H9 (cell line): ENCODE measurements at regions not wholly inside any gene's neighbourhood (a gene's known extent, or its start where the extent isn't known, plus 50 kb on each side); places are given as distances from the start of the nearest gene placed in this dataset.
"Not testable (repeated sequence)": the region's sequence is repeated elsewhere in the genome, so short reads cannot be mapped to it uniquely, and the experiment has no call there.

Source experiments
- DNase-seq: peaks from one replicate; pipeline ENCODE4 v3.0.0-alpha.2; 2017
- H2AFZ ChIP-seq: one replicate; pipeline ENCODE4 v1.6.1; 2013; ENCODE audit warnings: mild to moderate bottlenecking, low read length, control low read depth, moderate library complexity
- H2AK5ac ChIP-seq: 2 replicates; pipeline ENCODE4 v1.6.1; 2013; ENCODE audit warnings: low read length, control low read depth, mixed read lengths; ENCODE audit not compliant: insufficient read length
- H2BK120ac ChIP-seq: one replicate; pipeline ENCODE4 v1.6.1; 2013; ENCODE audit warnings: low read depth, mild to moderate bottlenecking, low read length, control low read depth, inconsistent platforms; ENCODE audit not compliant: poor library complexity, severe bottlenecking
- H2BK12ac ChIP-seq: 2 replicates; pipeline ENCODE4 v1.6.1; 2013; ENCODE audit warnings: low read length, control low read depth, mixed read lengths, low read depth; ENCODE audit not compliant: insufficient read length
- H2BK15ac ChIP-seq: 2 replicates; pipeline ENCODE4 v1.6.1; 2013; ENCODE audit warnings: low read depth, low read length, control low read depth
- H2BK20ac ChIP-seq: one replicate; pipeline ENCODE4 v1.6.1; 2013; ENCODE audit warnings: low read depth, mild to moderate bottlenecking, low read length, control low read depth, inconsistent platforms; ENCODE audit not compliant: poor library complexity, severe bottlenecking
- H2BK5ac ChIP-seq: 2 replicates; pipeline ENCODE4 v1.6.1; 2013; ENCODE audit warnings: low read length, control low read depth, mixed read lengths; ENCODE audit not compliant: insufficient read length
- H3K14ac ChIP-seq: 2 replicates; pipeline ENCODE4 v1.6.1; 2013; ENCODE audit warnings: low read length, control low read depth; ENCODE audit not compliant: insufficient read depth
- H3K18ac ChIP-seq: 2 replicates; pipeline ENCODE4 v1.6.1; 2013; ENCODE audit warnings: low read depth, mild to moderate bottlenecking, mixed read lengths, low read length, control low read depth; ENCODE audit not compliant: insufficient read length
- H3K23ac ChIP-seq: 2 replicates; pipeline ENCODE4 v1.6.1; 2013; ENCODE audit warnings: low read length, control low read depth, mixed read lengths, low read depth; ENCODE audit not compliant: insufficient read length
- H3K23me2 ChIP-seq: 2 replicates; pipeline ENCODE4 v1.6.1; 2013; ENCODE audit warnings: low read depth, mild to moderate bottlenecking, mixed read lengths, low read length, control low read depth; ENCODE audit not compliant: insufficient read length, poor library complexity, severe bottlenecking
- H3K27ac ChIP-seq: 2 replicates; pipeline ENCODE4 v1.5.1; 2013; ENCODE audit warnings: low read length, control low read depth, mixed read lengths, low read depth; ENCODE audit not compliant: insufficient read length
- H3K27me3 ChIP-seq: 2 replicates; pipeline ENCODE4 v1.6.1; 2013; ENCODE audit warnings: low read length, control low read depth, inconsistent platforms; ENCODE audit not compliant: insufficient read depth
- H3K4ac ChIP-seq: 2 replicates; pipeline ENCODE4 v1.6.1; 2013; ENCODE audit warnings: low read depth, mild to moderate bottlenecking, control low read depth, inconsistent platforms, low read length, moderate library complexity
- H3K4me1 ChIP-seq: 2 replicates; pipeline ENCODE4 v1.6.1; 2013; ENCODE audit warnings: low read length, control low read depth, inconsistent platforms; ENCODE audit not compliant: insufficient read depth
- H3K4me2 ChIP-seq: 2 replicates; pipeline ENCODE4 v1.6.1; 2013; ENCODE audit warnings: low read length, control low read depth, mixed read lengths; ENCODE audit not compliant: insufficient read length, insufficient read depth
- H3K56ac ChIP-seq: 2 replicates; pipeline ENCODE4 v1.6.1; 2013; ENCODE audit warnings: low read depth, mild to moderate bottlenecking, mixed read lengths, low read length, control low read depth; ENCODE audit not compliant: insufficient read length
- H3K79me1 ChIP-seq: 2 replicates; pipeline ENCODE4 v1.6.1; 2013; ENCODE audit warnings: low read depth, mild to moderate bottlenecking, moderate library complexity, low read length, control low read depth, inconsistent platforms; ENCODE audit not compliant: insufficient read depth, poor library complexity, severe bottlenecking
- H3K79me2 ChIP-seq: 2 replicates; pipeline ENCODE4 v1.6.1; 2013; ENCODE audit warnings: low read length, control low read depth, inconsistent platforms; ENCODE audit not compliant: insufficient read depth
- H3K9ac ChIP-seq: 2 replicates; pipeline ENCODE4 v1.6.1; 2013; ENCODE audit warnings: low read length, control low read depth, mixed read lengths; ENCODE audit not compliant: insufficient read length; ENCODE audit errors: extremely low read depth
- H3K9me3 ChIP-seq: one replicate; pipeline ENCODE4 v1.6.1; 2013; ENCODE audit warnings: low read depth, low read length, inconsistent platforms; ENCODE audit not compliant: control insufficient read depth
- H3T11ph ChIP-seq: one replicate; pipeline ENCODE4 v1.6.1; 2013; ENCODE audit warnings: mild to moderate bottlenecking, low read length, control low read depth, inconsistent platforms
- H4K20me1 ChIP-seq: one replicate; pipeline ENCODE4 v1.6.1; 2013; ENCODE audit not compliant: control insufficient read depth, insufficient read length, insufficient read depth
- H4K5ac ChIP-seq: 2 replicates; pipeline ENCODE4 v1.6.1; 2013; ENCODE audit warnings: low read depth, mild to moderate bottlenecking, mixed read lengths, low read length, control low read depth; ENCODE audit not compliant: insufficient read length
- H4K8ac ChIP-seq: replicated peaks from 2 replicates; pipeline ENCODE4 v1.6.1; 2013; ENCODE audit warnings: low read length, control low read depth, mixed read lengths, low read depth; ENCODE audit not compliant: insufficient read length
- H4K91ac ChIP-seq: 2 replicates; pipeline ENCODE4 v1.6.1; 2013; ENCODE audit warnings: low read depth, mild to moderate bottlenecking, moderate library complexity, mixed read lengths, low read length, control low read depth; ENCODE audit not compliant: insufficient read length
- H3K27ac Mint-ChIP-seq, 3 experiments: 2 replicates in 2 of 3; 3 replicates in 1 of 3; pipeline ENCODE4 v1.8.0; 2020 to 2021; ENCODE audit warnings: mixed read lengths in 3 of 3, mild to moderate bottlenecking in 1 of 3, moderate library complexity in 1 of 3
- H3K27me3 Mint-ChIP-seq: 2 replicates; pipeline ENCODE4 v1.8.0; 2021; ENCODE audit warnings: low read depth, mild to moderate bottlenecking, moderate library complexity, mixed read lengths
- H3K36me3 Mint-ChIP-seq, 3 experiments: 2 replicates in 2 of 3; 3 replicates in 1 of 3; pipeline ENCODE4 v1.8.0; 2020 to 2021; ENCODE audit warnings: low read depth in 3 of 3, mixed read lengths in 3 of 3; ENCODE audit not compliant: insufficient read depth in 1 of 3
- H3K4me1 Mint-ChIP-seq, 2 experiments: 2 replicates each; pipeline ENCODE4 v1.8.0; 2020; ENCODE audit warnings: mixed read lengths in 2 of 2
- H3K4me3 Mint-ChIP-seq, 2 experiments: 2 replicates in 1 of 2; 3 replicates in 1 of 2; pipeline ENCODE4 v1.8.0; 2020 to 2021; ENCODE audit warnings: mild to moderate bottlenecking in 2 of 2, mixed read lengths in 2 of 2, moderate library complexity in 1 of 2
- H3K9me3 Mint-ChIP-seq, 2 experiments: 2 replicates in 1 of 2; 3 replicates in 1 of 2; pipeline ENCODE4 v1.8.0; 2020; ENCODE audit warnings: mild to moderate bottlenecking in 2 of 2, mixed read lengths in 2 of 2, moderate library complexity in 1 of 2
- WGBS: extraction: QIAGEN DNeasy Blood & Tissue Kit; methylation state at CpG from one replicate; pipeline ENCODE4 v1.1.7; 2013; ENCODE audit warnings: missing lambda C conversion rate, low lambda C conversion rate, mixed read lengths; ENCODE audit not compliant: insufficient read length; ENCODE audit errors: extremely low coverage; 5-methylcytosine and 5-hydroxymethylcytosine counted together

- H3K14ac ChIP-seq, H3K27ac ChIP-seq, H2BK20ac ChIP-seq, H4K91ac ChIP-seq, H3K56ac ChIP-seq, H2BK5ac ChIP-seq, H3K4ac ChIP-seq, H3K27me3 Mint-ChIP-seq, H2BK15ac ChIP-seq, H3K36me3 Mint-ChIP-seq, H3K4me1 ChIP-seq, H4K5ac ChIP-seq, H2AFZ ChIP-seq, H3K18ac ChIP-seq, H2BK120ac ChIP-seq, H2BK12ac ChIP-seq, H3K79me1 ChIP-seq, H3K4me3 Mint-ChIP-seq, H3K9me3 ChIP-seq, H3K27ac Mint-ChIP-seq, H4K20me1 ChIP-seq, H3K79me2 ChIP-seq, H3K23ac ChIP-seq, H3K9ac ChIP-seq, H3K27me3 ChIP-seq, H2AK5ac ChIP-seq, DNase-seq, H3T11ph ChIP-seq, H3K23me2 ChIP-seq, H4K8ac ChIP-seq, H3K4me2 ChIP-seq, H3K9me3 Mint-ChIP-seq: not testable (repeated sequence)
- H3K4me1 Mint-ChIP-seq = peaks cover 10 to 11% of the 10 kb centered on the region in 2 experiments
- no CpG with 5 or more reads among the region's 9 CpGs for WGBS
Measured at GRCh38 chr2:87284471-87284772, 262.8 kb upstream of the PLGLB1 start.

GRCh38 chr2:87285139-87285538 is 263.5 kb upstream of the PLGLB1 start:
- not testable (repeated sequence) for H2BK15ac ChIP-seq, H3K9me3 Mint-ChIP-seq, H3K27ac ChIP-seq, H2BK12ac ChIP-seq, H3K27me3 Mint-ChIP-seq, H4K20me1 ChIP-seq, H3K23me2 ChIP-seq, H3K79me1 ChIP-seq, H3K4me2 ChIP-seq, H3K27ac Mint-ChIP-seq, H3T11ph ChIP-seq, DNase-seq, H3K4me3 Mint-ChIP-seq, H2AFZ ChIP-seq, H3K9me3 ChIP-seq, H3K4me1 ChIP-seq, H2BK120ac ChIP-seq, H4K8ac ChIP-seq, H4K91ac ChIP-seq, H3K56ac ChIP-seq, H3K27me3 ChIP-seq, H2BK20ac ChIP-seq, H3K4ac ChIP-seq, H3K23ac ChIP-seq, H3K18ac ChIP-seq, H2AK5ac ChIP-seq, H4K5ac ChIP-seq, H3K79me2 ChIP-seq, H3K9ac ChIP-seq, H2BK5ac ChIP-seq, H3K14ac ChIP-seq, H3K36me3 Mint-ChIP-seq
- peaks cover 10 to 11% of the 10 kb centered on the region in 2 experiments for H3K4me1 Mint-ChIP-seq
- WGBS = no CpG with 5 or more reads among the region's 4 CpGs
